Activated naive CD8-positive, alpha-beta T cell treated with anti-CD3 and anti-CD28 coated beads for 36 hours (primary cell): ENCODE measurements at regions not wholly inside any gene's neighbourhood (a gene's known extent, or its start where the extent isn't known, plus 50 kb on each side); places are given as distances from the start of the nearest gene placed in this dataset.

Experiments used
- DNase-seq: peaks from one replicate; pipeline ENCODE4 v3.0.0; 2021
- H3K27ac Mint-ChIP-seq: one replicate; pipeline ENCODE4 v1.8.0; 2022; ENCODE audit warnings: mild to moderate bottlenecking, moderate library complexity, mixed read lengths
- H3K27me3 Mint-ChIP-seq: one replicate; pipeline ENCODE4 v1.8.0; 2022; ENCODE audit warnings: mild to moderate bottlenecking, mixed read lengths
- H3K36me3 Mint-ChIP-seq: one replicate; pipeline ENCODE4 v1.8.0; 2021; ENCODE audit warnings: mild to moderate bottlenecking, mixed read lengths
- H3K4me1 Mint-ChIP-seq: one replicate; pipeline ENCODE4 v1.8.0; 2021; ENCODE audit warnings: mixed read lengths
- H3K4me3 Mint-ChIP-seq: one replicate; pipeline ENCODE4 v1.8.0; 2022; ENCODE audit warnings: mild to moderate bottlenecking, moderate library complexity, mixed read lengths
- H3K9me3 Mint-ChIP-seq: one replicate; pipeline ENCODE4 v1.8.0; 2022; ENCODE audit warnings: mixed read lengths

- H3K4me3 Mint-ChIP-seq = no peak overlapping the region
- no peak for DNase-seq
- H3K27ac Mint-ChIP-seq = no peak overlapping the region
- peaks cover 2% of the 10 kb centered on the region for H3K4me1 Mint-ChIP-seq
- no peaks in the 10 kb centered on the region for H3K36me3 Mint-ChIP-seq
- H3K9me3 Mint-ChIP-seq = peaks cover 7% of the 10 kb centered on the region
- no peaks in the 10 kb centered on the region for H3K27me3 Mint-ChIP-seq
Measured at GRCh38 chr3:46146548-46146947, 61.6 kb downstream of the CCR1 start.

- Mint-ChIP-seq H3K4me3 (no peak overlapping the region), H3K9me3 (peaks cover 7% of the 10 kb centered on the region), H3K4me1 (peaks cover 2% of the 10 kb centered on the region), H3K36me3 (no peaks in the 10 kb centered on the region), H3K27me3 (no peaks in the 10 kb centered on the region), H3K27ac (no peak overlapping the region)
- no peak for DNase-seq
Measured at GRCh38 chr3:46146021-46146420, 62.1 kb downstream of the CCR1 start.

DNA sequence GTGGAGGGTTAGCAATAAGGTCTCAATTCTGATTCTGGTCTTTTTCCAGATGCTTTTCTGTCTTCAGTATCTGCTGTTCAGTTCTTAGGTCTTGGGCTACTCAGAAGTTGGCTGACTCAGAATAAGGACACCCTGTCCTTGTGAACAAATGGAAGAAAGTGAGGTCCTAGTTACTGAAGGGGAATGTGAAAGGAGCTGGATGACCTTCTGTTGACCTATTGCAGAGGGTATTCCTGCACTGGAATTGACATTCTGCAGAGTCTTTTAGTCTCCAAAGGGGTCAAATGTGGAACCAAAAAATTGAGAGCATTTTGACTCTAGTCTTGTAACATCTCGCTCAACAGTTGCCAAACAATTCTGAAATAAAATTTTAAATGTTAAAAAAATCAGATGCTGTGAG lies 63.0 kb downstream of the CCR1 start:
- H3K27ac Mint-ChIP-seq = no peak overlapping the region
- H3K36me3 Mint-ChIP-seq = no peaks in the 10 kb centered on the region
- H3K27me3 Mint-ChIP-seq = no peaks in the 10 kb centered on the region
- H3K4me3 Mint-ChIP-seq = no peak overlapping the region
- DNase-seq = no peak
- peaks cover 7% of the 10 kb centered on the region for H3K9me3 Mint-ChIP-seq
- H3K4me1 Mint-ChIP-seq = peaks cover 2% of the 10 kb centered on the region

DNA sequence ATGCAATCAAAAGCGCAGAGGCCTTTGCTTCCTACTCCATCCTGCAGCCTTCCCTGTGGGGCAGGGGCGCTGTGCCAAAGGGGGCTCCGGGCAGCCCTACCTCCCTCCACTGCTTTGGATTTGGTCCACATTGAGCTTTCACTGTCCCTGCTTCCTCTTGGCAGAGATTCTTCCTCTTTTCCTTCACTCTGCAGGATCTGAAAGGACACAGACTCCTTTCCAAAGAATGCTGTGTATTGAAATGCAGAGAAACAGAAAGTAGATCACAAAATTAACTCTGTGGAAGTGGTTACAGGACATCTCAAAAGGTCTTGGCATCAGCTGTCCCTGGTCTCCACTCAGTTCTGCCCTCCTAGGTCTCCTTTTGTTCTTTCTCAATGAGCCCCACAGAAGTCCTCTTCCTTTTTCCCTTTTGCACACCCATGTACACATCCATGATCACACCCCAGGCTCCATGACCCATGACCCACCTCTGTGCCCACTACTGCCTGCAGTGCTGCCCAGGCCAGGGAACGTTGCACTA lies 64.1 kb downstream of the CCR1 start:
- H3K27ac Mint-ChIP-seq = no peak overlapping the region
- H3K36me3 Mint-ChIP-seq = no peaks in the 10 kb centered on the region

GRCh38 chr3:46141813-46142212 lies 66.3 kb downstream of the CCR1 start:
- no peak overlapping the region for H3K27ac Mint-ChIP-seq
- peaks cover 2% of the 10 kb centered on the region for H3K4me1 Mint-ChIP-seq
- H3K4me3 Mint-ChIP-seq = no peak overlapping the region
- no peaks in the 10 kb centered on the region for H3K27me3 Mint-ChIP-seq
- peaks cover 3% of the 10 kb centered on the region for H3K9me3 Mint-ChIP-seq
- DNase-seq = no peak
- no peaks in the 10 kb centered on the region for H3K36me3 Mint-ChIP-seq

More for the DNA sequence above, 64.1 kb downstream of the CCR1 start:
- Mint-ChIP-seq H3K4me1 (peaks cover 2% of the 10 kb centered on the region), H3K4me3 (no peak overlapping the region), H3K27me3 (no peaks in the 10 kb centered on the region), H3K9me3 (peaks cover 6% of the 10 kb centered on the region)
- DNase-seq = no peak

GRCh38 chr3:46138581-46138980 lies 69.5 kb downstream of the CCR1 start:
- no peaks in the 10 kb centered on the region for H3K27me3 Mint-ChIP-seq
- no peak for DNase-seq
- H3K4me3 Mint-ChIP-seq = no peak overlapping the region
- no peak overlapping the region for H3K27ac Mint-ChIP-seq
- H3K36me3 Mint-ChIP-seq = no peaks in the 10 kb centered on the region
- no peaks in the 10 kb centered on the region for H3K4me1 Mint-ChIP-seq
- H3K9me3 Mint-ChIP-seq = peaks cover 3% of the 10 kb centered on the region

DNA sequence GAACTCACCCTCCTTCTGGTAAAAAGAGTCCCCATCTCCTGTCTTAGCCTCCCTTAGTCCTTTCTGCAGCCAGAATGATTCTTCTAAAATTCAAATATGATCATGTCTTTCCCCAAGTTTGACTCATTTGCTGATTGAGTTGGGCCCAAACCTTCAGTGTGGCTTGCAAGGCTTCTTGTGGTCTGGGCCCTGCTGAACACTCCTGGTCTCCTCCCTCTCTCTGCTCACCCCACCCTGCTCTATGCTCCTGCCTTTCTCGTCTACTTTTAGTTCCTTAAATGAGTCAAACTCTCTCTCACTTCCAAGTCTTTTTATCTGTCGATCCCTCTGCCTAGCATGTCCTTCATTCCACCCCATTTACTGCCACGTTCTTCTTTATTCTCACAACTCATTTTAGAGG lies 72.6 kb downstream of the CCR1 start:
- no peak for DNase-seq
- H3K27me3 Mint-ChIP-seq = no peaks in the 10 kb centered on the region
- H3K27ac Mint-ChIP-seq = no peak overlapping the region
- no peaks in the 10 kb centered on the region for H3K9me3 Mint-ChIP-seq
- no peak overlapping the region for H3K4me3 Mint-ChIP-seq
- H3K4me1 Mint-ChIP-seq = no peaks in the 10 kb centered on the region
- no peaks in the 10 kb centered on the region for H3K36me3 Mint-ChIP-seq

GRCh38 chr3:46133285-46133684 lies 74.8 kb downstream of the CCR1 start:
- Mint-ChIP-seq H3K4me3 (no peak overlapping the region), H3K9me3 (no peaks in the 10 kb centered on the region), H3K27ac (no peak overlapping the region), H3K27me3 (no peaks in the 10 kb centered on the region), H3K4me1 (peaks cover 6% of the 10 kb centered on the region), H3K36me3 (no peaks in the 10 kb centered on the region)
- DNase-seq = no peak

GRCh38 chr3:46132565-46132964 lies 75.5 kb downstream of the CCR1 start:
- no peak overlapping the region for H3K27ac Mint-ChIP-seq
- no peaks in the 10 kb centered on the region for H3K9me3 Mint-ChIP-seq
- DNase-seq = no peak
- no peak overlapping the region for H3K4me3 Mint-ChIP-seq
- no peaks in the 10 kb centered on the region for H3K27me3 Mint-ChIP-seq
- peaks cover 6% of the 10 kb centered on the region for H3K4me1 Mint-ChIP-seq
- no peaks in the 10 kb centered on the region for H3K36me3 Mint-ChIP-seq

- Mint-ChIP-seq H3K9me3 (no peaks in the 10 kb centered on the region), H3K4me1 (peaks cover 6% of the 10 kb centered on the region), H3K27me3 (no peaks in the 10 kb centered on the region), H3K27ac (no peak overlapping the region), H3K4me3 (no peak overlapping the region), H3K36me3 (no peaks in the 10 kb centered on the region)
- DNase-seq = no peak
Measured at GRCh38 chr3:46131884-46132450, 76.1 kb downstream of the CCR1 start.

- H3K27me3 Mint-ChIP-seq = no peaks in the 10 kb centered on the region
- H3K27ac Mint-ChIP-seq = no peak overlapping the region
- peaks cover 6% of the 10 kb centered on the region for H3K4me1 Mint-ChIP-seq
- H3K9me3 Mint-ChIP-seq = no peaks in the 10 kb centered on the region
- H3K4me3 Mint-ChIP-seq = no peak overlapping the region
- no peaks in the 10 kb centered on the region for H3K36me3 Mint-ChIP-seq
- no peak for DNase-seq
Measured at GRCh38 chr3:46130631-46131310, 77.3 kb downstream of the CCR1 start.

DNA sequence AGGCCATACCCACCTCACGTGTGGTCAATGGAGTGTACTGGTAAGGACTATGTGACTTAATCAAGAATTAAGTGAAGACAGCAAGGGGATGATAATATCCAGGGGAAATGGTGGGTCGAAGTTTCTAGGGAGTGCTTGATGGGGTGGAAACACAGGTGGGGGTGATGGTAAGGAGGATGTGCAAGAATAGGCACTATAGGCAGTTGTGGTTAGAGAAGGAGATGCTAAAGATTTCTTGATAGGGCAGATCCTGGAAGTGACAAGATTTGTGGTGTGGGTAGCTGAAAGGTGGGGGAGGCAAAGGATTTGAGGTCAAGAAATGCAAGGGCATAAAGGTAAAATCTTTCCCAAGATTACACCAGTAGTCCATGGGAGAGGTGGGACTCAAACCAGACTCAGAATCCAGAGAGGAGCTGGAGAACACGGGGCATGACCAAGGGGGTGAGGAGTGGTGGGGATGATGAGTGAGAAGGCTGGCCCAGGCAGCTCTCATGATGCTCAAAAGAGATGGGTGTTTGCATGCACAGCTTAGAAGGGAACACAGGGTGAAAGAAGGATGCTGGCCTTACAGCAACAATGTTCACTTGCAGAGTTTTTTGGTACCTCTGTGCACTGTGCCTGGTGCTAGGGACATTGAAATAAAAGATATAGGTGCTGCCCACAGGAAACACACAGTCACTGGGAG lies 78.4 kb downstream of the CCR1 start:
- H3K4me3 Mint-ChIP-seq = no peak overlapping the region

DNA sequence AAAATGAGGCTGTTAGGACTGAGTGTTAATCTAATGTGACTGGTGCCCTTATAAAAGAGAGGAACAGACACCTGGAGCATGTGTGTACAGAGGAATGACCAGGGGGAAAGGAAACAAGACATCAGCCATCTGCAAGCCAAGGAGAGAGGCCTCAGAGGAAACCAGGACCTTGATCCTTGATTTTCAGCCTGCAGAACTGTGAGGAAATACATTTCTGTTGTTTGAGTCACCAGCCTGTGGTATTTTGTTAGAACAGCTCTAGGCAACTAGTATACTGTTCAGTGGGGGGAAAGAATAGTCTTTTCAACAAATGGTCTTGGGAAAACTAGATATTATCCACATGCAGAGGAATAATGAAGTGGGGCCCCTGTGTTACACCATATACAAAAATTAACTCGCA lies 80.6 kb downstream of the CCR1 start:
- H3K36me3 Mint-ChIP-seq = no peaks in the 10 kb centered on the region
- no peaks in the 10 kb centered on the region for H3K9me3 Mint-ChIP-seq
- peaks cover 9% of the 10 kb centered on the region for H3K27me3 Mint-ChIP-seq
- no peak overlapping the region for H3K27ac Mint-ChIP-seq
- H3K4me1 Mint-ChIP-seq = peaks cover 6% of the 10 kb centered on the region
- DNase-seq = no peak
- H3K4me3 Mint-ChIP-seq = no peak overlapping the region

More for the DNA sequence above, 78.4 kb downstream of the CCR1 start:
- H3K4me1 Mint-ChIP-seq = peaks cover 6% of the 10 kb centered on the region
- H3K27me3 Mint-ChIP-seq = peaks cover 5% of the 10 kb centered on the region
- H3K9me3 Mint-ChIP-seq = no peaks in the 10 kb centered on the region
- H3K36me3 Mint-ChIP-seq = no peaks in the 10 kb centered on the region
- H3K27ac Mint-ChIP-seq = no peak overlapping the region
- no peak for DNase-seq

- DNase-seq = no peak
- Mint-ChIP-seq H3K9me3 (no peaks in the 10 kb centered on the region), H3K27me3 (peaks cover 21% of the 10 kb centered on the region), H3K36me3 (no peaks in the 10 kb centered on the region), H3K27ac (no peak overlapping the region), H3K4me1 (peaks cover 3% of the 10 kb centered on the region), H3K4me3 (no peak overlapping the region)
Measured at GRCh38 chr3:46124216-46125177, 83.6 kb downstream of the CCR1 start.

DNA sequence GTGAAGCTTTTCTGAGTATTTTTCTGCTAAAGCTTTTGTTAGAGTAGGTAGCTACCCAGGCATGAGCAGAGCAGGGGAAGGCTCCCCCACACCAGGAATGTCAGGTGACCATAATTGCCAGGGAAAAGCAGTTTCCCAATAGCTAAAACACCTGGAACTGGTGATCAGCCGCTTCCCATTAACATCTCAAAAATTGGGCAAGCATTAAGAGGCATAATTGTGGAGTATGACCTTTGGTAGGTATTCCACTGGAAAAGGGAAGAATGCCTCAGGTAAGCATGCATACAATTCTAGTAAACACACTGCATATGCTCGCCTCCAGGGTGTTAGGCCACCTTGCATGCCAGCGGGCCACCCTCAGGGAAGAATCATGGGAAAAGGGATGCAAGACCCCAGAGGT lies 84.5 kb downstream of the CCR1 start:
- no peak overlapping the region for H3K27ac Mint-ChIP-seq
- no peaks in the 10 kb centered on the region for H3K4me1 Mint-ChIP-seq
- DNase-seq = no peak
- H3K27me3 Mint-ChIP-seq = peaks cover 25% of the 10 kb centered on the region
- no peaks in the 10 kb centered on the region for H3K9me3 Mint-ChIP-seq
- no peak overlapping the region for H3K4me3 Mint-ChIP-seq
- H3K36me3 Mint-ChIP-seq = no peaks in the 10 kb centered on the region
